ENCODE measurements at regions not wholly inside any gene's neighbourhood (a gene's known extent, or its start where the extent isn't known, plus 50 kb on each side); places are given as distances from the start of the nearest gene placed in this dataset.
"Not testable (repeated sequence)": the region's sequence is repeated elsewhere in the genome, so short reads cannot be mapped to it uniquely, and the experiment has no call there.

- DNase-seq (ENCODE audit: low read depth): no peak
Observed at GRCh38 chr4:66275411-66276038, 605.2 kb upstream of the EPHA5 start.

GRCh38 chr4:66273110-66273509 is 602.8 kb upstream of the EPHA5 start:
- DNase-seq (ENCODE audit: low read depth): no peak

DNA sequence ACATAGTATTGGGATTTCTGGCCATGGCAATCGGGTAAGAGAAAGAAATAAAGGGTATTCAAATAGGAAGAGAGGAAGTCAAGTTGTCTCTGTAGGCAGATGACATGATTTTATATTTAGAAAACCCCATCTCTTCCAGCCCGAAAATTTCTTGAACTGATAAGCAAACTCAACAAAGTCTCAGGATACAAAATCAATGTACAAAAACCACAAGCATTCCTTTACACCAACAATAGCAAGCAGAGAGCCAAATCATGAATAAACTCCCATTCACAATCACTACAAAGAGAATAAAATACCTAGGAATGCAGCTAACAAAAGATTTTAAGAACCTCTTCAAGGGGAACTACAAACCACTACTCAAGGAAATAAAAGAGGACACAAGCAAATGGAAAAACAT is 600.1 kb upstream of the EPHA5 start:
- DNase-seq (ENCODE audit: low read depth): not testable (repeated sequence)

DNA sequence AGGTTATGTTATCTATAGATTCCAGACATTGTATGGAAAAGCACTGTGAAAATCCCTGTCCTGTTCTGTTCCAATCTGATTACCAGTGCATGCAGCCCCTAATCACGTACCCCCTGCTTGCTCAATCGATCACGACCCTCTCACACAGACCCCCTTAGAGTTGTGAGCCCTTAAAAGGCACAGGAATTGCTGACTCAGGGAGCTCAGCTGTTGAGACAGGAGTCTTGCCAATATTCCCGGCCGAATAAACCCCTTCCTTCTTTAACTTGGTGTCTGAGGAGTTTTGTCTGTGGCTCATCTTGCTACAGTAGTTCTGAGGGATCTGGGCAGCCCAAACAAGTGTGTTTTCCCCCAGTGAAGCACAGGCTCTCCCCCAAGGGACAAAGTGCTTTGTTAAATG is 596.3 kb upstream of the EPHA5 start:
- not testable (repeated sequence) for DNase-seq (ENCODE audit: low read depth)

DNA sequence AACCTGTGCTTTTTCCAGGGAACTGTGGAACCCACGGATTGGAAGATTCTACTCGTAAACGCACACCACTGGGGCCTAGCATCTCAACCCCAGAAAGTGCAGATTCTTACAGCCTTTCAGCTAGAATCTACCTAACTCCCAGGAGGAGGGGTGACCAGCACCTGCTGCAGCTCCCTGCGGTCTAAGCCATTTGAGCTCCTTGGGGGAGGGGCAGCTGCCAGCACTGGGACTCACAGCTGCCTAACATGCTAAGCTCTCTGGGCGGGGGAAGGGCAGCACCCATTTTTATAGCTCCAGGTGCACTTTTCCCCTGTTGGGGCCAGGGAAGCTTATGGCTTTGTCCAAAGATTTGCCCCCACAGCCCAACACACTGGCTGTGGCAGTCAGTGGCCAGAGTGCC is 595.7 kb upstream of the EPHA5 start:
- DNase-seq (ENCODE audit: low read depth): no peak

GRCh38 chr4:66252291-66252690 is 582.0 kb upstream of the EPHA5 start:
- DNase-seq (ENCODE audit: low read depth): no peak

DNA sequence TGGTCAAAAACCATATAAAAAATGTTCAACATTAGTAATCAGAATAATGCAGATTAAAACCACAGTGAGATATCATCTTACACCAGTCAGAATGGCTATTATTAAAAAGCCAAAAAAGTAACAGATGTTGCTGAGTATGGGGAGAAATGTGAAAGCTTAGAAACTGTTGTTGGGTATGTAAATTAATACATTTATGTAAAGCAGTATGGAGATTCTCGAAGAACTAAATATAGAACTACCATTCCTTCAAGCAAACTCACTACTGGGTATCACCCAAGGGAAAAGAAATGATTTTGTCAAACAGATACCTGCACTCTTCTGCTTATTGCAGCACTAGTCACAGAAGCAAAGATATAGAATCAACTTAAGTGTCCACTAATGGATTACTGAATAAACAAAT is 576.4 kb upstream of the EPHA5 start:
- no peak for DNase-seq (ENCODE audit: low read depth)

DNA sequence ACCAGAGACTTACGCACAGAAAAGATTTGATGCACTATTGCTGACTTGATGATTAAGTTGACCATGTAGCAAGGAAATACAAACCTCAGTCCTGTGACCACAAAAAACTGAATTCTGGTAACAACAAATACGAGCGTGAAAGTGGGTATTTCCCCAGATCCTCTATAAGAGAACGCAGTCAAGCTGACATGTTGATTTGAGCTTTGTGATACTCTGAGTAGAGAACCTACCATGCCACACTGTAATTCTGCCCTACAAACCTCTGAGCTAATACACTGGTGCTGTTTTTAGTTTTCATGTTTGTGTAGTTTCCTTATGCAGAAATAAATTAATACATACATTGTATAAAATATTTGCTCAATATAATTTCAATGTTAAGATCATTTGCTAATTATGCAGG is 565.6 kb upstream of the EPHA5 start:
- no peak for DNase-seq (ENCODE audit: low read depth)

DNA sequence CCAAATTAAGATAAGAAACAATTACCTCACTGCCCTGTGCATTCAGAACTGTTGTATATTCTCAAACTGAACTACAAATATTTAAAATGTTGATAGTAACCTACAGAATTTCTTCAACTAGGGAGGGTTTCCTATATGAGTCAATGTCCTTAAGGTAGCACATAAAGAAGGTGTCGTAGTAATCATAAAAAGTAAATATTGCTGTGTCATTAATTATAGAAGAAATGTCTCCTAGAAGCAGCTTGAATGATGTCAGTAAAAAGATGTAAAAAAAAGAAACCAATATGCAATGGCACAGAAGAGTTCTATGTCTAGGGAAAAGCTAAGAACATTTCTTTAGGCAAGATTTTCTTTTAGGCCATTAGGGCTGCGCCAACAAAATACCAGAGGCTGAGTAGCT is 559.6 kb upstream of the EPHA5 start:
- DNase-seq (ENCODE audit: low read depth): no peak

- no peak for DNase-seq (ENCODE audit: low read depth)
Observed at GRCh38 chr4:66225539-66225938, 555.2 kb upstream of the EPHA5 start.

- DNase-seq (ENCODE audit: low read depth): no peak
Observed at GRCh38 chr4:66223068-66223703, 552.9 kb upstream of the EPHA5 start.

- DNase-seq (ENCODE audit: low read depth): no peak
Observed at GRCh38 chr4:66219401-66219800, 549.1 kb upstream of the EPHA5 start.

DNA sequence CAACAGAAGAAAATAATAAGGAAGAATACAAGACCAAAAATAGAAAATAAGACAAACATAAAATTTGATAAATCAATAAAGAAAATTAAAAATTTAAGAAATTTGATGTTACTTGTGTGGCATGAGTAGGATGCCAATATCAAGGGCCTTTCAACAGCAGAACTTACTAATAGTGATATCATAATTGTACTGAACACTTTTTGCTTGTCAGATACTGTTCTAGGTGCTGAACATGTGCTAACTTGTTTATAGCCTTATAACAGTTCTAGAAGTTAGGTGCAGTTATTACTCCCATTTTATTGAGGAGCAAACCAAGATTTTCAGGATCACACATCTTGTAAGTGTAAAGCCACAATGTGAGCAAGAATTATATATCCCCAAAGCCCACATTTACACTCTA is 546.0 kb upstream of the EPHA5 start:
- no peak for DNase-seq (ENCODE audit: low read depth)

DNA sequence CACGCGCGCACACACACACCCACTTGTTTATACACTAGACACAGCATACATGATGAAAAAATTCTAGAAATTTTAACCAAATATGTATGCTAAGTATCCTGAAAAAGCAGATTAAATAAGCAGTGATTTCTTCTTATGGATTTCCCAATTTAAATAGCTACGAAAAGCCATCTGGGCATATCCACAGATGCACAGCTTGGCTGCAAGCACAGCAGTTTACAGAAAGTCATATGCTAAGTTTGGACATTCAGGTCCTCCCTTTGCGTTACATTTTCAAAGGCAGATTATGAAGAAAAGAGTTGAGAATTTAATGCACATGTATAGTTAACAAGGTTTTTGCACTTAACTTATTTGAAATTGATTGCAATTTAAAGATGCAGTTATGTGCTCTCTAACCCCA is 542.2 kb upstream of the EPHA5 start:
- no peak for DNase-seq (ENCODE audit: low read depth)

GRCh38 chr4:66204534-66205247 is 534.4 kb upstream of the EPHA5 start:
- DNase-seq (ENCODE audit: low read depth): no peak

GRCh38 chr4:66202870-66203269 is 532.6 kb upstream of the EPHA5 start:
- DNase-seq (ENCODE audit: low read depth): no peak

DNA sequence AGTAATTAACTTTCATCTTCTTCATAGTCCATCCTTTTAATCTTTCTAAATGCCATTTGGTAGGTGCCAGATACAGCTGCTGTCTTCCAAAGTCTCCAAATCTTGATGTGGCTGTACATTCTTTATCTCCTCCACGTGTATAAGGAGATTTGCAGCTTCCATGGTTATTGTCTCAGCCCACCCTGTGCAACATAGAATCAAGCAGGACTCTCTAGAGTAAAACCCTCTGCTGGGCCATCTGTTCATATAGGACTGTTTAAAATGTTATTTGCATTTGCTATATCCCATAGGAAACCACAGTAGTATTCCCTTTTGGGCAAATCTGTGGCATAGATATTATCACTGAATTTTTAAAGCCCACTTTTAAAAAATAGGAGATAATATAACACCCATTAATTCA is 527.2 kb upstream of the EPHA5 start:
- DNase-seq (ENCODE audit: low read depth): no peak

DNA sequence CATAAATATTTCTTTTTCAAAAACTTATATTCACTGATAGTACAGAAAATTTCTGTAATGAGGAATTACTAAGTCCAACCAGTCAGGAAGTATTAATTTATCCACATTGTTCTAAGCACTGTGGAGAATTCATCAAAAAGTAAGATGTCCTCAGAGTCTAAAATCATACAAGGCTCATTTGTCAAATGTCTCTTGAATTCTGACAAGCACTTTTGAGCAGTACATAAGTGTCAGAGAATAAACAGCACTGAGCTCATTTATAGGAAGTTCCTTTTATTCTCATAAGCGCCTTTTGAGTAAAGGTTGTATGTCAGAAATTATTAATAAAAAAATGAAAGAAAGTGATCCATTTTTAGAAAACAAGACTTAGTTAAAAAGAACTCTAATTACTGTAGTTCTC is 523.2 kb upstream of the EPHA5 start:
- no peak for DNase-seq (ENCODE audit: low read depth)

DNA sequence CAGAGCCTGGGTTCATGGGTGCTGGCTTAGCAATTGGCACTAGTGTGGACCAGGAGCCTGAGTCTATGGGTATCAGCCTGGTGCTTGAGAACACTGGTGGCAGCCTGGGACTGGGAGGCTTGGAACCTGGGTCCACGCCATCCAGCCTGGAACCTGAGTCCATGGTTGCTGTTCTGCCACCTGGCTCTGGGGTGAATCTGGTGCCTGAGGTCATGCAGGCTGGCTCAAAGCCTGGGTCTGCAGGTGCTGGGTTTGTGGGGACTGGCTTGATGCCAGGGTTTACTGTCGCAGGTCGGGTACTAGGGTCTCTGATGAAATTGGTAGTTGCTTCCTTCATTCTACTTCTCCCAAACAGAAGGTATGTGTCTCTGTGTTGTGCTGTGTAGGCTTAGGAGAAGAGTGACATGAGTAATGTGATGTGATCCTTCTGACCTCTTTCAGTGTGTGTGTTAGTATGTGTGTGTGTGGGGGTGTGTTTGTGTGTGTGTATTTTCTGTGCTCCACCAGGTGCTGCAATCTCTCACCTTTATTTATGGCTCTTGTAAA is 517.0 kb upstream of the EPHA5 start:
- DNase-seq (ENCODE audit: low read depth): no peak

DNA sequence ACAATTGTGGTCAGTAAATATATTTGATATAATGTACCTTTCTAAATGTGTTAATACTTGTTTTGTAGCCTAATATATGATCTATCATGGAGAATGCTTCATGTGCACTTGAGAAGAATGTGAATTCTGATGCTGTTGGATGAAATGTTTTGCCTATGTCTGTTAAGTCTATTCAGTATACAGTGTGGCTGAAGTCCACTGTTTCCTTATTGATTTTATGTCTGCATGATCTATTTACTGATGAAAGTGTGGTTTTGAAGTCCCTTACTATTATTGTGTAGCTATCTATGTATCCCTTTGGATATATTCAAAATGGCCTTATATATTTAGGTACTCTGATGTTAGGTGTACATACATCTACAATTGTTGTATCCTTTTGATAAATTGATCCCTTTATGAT is 515.8 kb upstream of the EPHA5 start:
- no peak for DNase-seq (ENCODE audit: low read depth)

DNA sequence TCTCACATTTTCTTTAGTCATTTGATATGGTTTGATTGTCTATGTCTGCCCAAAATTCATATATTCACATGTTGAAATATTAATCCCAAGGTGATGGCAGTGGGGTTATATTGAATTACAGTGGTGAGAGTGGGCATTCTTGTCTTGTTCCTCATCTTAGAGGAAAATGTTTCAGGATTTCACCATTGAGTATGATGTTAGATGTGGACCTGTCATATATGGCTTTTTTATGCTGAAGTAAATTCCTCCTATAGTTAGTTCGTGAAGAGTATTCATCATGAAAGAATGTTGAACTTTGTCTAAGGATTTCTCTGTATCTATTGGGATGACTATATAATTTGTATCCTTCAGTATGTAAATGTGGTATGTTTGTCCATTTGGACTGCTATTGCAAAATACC is 512.3 kb upstream of the EPHA5 start:
- no peak for DNase-seq (ENCODE audit: low read depth)

DNA sequence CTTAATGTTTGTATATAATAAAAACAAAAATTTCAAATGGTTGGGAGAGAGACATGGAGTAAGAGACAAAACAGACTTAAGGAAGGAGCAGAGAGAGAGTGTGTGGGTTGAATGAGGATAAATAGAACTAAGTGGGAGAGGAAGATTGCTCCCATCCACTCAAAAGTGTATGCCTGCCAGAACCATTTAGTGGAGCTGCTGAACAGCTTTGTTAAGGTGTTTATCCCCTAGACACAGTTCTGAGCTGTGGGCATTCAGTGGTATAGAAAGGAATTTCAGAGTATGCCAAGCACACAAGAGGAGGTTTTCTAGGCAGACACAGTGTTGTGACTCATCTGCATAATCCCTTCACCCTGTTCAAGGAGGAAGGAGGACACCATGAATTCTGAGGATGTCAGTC is 508.6 kb upstream of the EPHA5 start:
- DNase-seq (ENCODE audit: low read depth): no peak

- DNase-seq (ENCODE audit: low read depth): no peak
Observed at GRCh38 chr4:66169341-66169740, 499.1 kb upstream of the EPHA5 start.
